ENCODE measurements at regions not wholly inside any gene's neighbourhood (a gene's known extent, or its start where the extent isn't known, plus 50 kb on each side); places are given as distances from the start of the nearest gene placed in this dataset.

GRCh38 chrX:46447384-46447783 lies 97.8 kb downstream of the ZNF674 start:
- no peak for TF ChIP-seq CTCF (IDR thresholded peaks at IDR 0.05; ENCODE audit: control insufficient read depth, insufficient read depth, low read depth, low read length, missing control alignments)
- peak overlapping the region; percentile 68 for H3K4me3 ChIP-seq (ENCODE audit: control insufficient read depth, low read depth, low read length)
- DNase-seq (ENCODE audit: low read depth): no peak

GRCh38 chrX:46446727-46447378 lies 98.4 kb downstream of the ZNF674 start:
- H3K4me3 ChIP-seq (ENCODE audit: control insufficient read depth, low read depth, low read length): peak overlapping the region; percentile 68
- no peak for TF ChIP-seq CTCF (IDR thresholded peaks at IDR 0.05; ENCODE audit: control insufficient read depth, insufficient read depth, low read depth, low read length, missing control alignments)

GRCh38 chrX:46444011-46444410 lies 101.2 kb downstream of the ZNF674 start:
- DNase-seq (ENCODE audit: low read depth): peak; percentile 73
- no peak for TF ChIP-seq CTCF (IDR thresholded peaks at IDR 0.05; ENCODE audit: control insufficient read depth, insufficient read depth, low read depth, low read length, missing control alignments)
- no peak overlapping the region for H3K4me3 ChIP-seq (ENCODE audit: control insufficient read depth, low read depth, low read length)

More at GRCh38 chrX:46446727-46447378, 98.4 kb downstream of the ZNF674 start:
- peak; percentile 17 for DNase-seq (ENCODE audit: low read depth)

GRCh38 chrX:46436744-46437143 lies 108.5 kb downstream of the ZNF674 start:
- no peak overlapping the region for H3K4me3 ChIP-seq (ENCODE audit: control insufficient read depth, low read depth, low read length)
- DNase-seq (ENCODE audit: low read depth): no peak
- no peak for TF ChIP-seq CTCF (IDR thresholded peaks at IDR 0.05; ENCODE audit: control insufficient read depth, insufficient read depth, low read depth, low read length, missing control alignments)

- no peak overlapping the region for H3K4me3 ChIP-seq (ENCODE audit: control insufficient read depth, low read depth, low read length)
- no peak for DNase-seq (ENCODE audit: low read depth)
These were observed 111.3 kb downstream of the ZNF674 start for GRCh38 chrX:46433892-46434291.

GRCh38 chrX:46408553-46409407 lies 136.4 kb downstream of the ZNF674 start:
- peak; percentile 78 for TF ChIP-seq CTCF (IDR thresholded peaks at IDR 0.05; ENCODE audit: control insufficient read depth, insufficient read depth, low read depth, low read length, missing control alignments)
- DNase-seq (ENCODE audit: low read depth): peak; percentile 38
- no peak overlapping the region for H3K4me3 ChIP-seq (ENCODE audit: control insufficient read depth, low read depth, low read length)

More at GRCh38 chrX:46433892-46434291, 111.3 kb downstream of the ZNF674 start:
- no peak for TF ChIP-seq CTCF (IDR thresholded peaks at IDR 0.05; ENCODE audit: control insufficient read depth, insufficient read depth, low read depth, low read length, missing control alignments)

Data from AG09309 (cell line).